Trophoblast cell (in vitro differentiated cells and primary cell): ENCODE measurements at regions not wholly inside any gene's neighbourhood (a gene's known extent, or its start where the extent isn't known, plus 50 kb on each side); places are given as distances from the start of the nearest gene placed in this dataset.

ENCODE experiments used
- DNase-seq, 2 donors: peaks; one replicate each; pipeline ENCODE4 v3.0.0-alpha.2; 2016
- H2AFZ ChIP-seq: 2 replicates; pipeline ENCODE4 v1.6.1; 2013; ENCODE audit warnings: low read length, moderate library complexity, mild to moderate bottlenecking; ENCODE audit not compliant: insufficient read depth, poor library complexity
- H2AK5ac ChIP-seq: 2 replicates; pipeline ENCODE4 v1.6.1; 2013; ENCODE audit warnings: mild to moderate bottlenecking, low read length
- H2BK120ac ChIP-seq: 2 replicates; pipeline ENCODE4 v1.6.1; 2013; ENCODE audit warnings: low read length, mild to moderate bottlenecking, moderate library complexity; ENCODE audit not compliant: insufficient read depth, poor library complexity
- H2BK12ac ChIP-seq: 2 replicates; pipeline ENCODE4 v1.6.1; 2013; ENCODE audit warnings: mild to moderate bottlenecking, low read length, moderate library complexity
- H2BK5ac ChIP-seq: 2 replicates; pipeline ENCODE4 v1.6.1; 2013; ENCODE audit warnings: low read length, low read depth, moderate library complexity, mild to moderate bottlenecking; ENCODE audit not compliant: poor library complexity
- H3K14ac ChIP-seq: 2 replicates; pipeline ENCODE4 v1.6.1; 2013; ENCODE audit warnings: mild to moderate bottlenecking, low read length
- H3K18ac ChIP-seq: 2 replicates; pipeline ENCODE4 v1.6.1; 2013; ENCODE audit warnings: mild to moderate bottlenecking, low read length
- H3K23ac ChIP-seq: 2 replicates; pipeline ENCODE4 v1.6.1; 2013; ENCODE audit warnings: low read length
- H3K27ac ChIP-seq: 2 replicates; pipeline ENCODE4 v1.5.1; 2013; ENCODE audit warnings: low read depth, mild to moderate bottlenecking, inconsistent platforms, low read length, moderate library complexity
- H3K27me3 ChIP-seq: 2 replicates; pipeline ENCODE4 v1.6.1; 2013; ENCODE audit warnings: inconsistent platforms, mild to moderate bottlenecking, low read length, moderate library complexity; ENCODE audit not compliant: insufficient read depth
- H3K36me3 ChIP-seq, 2 experiments: 1 replicate in 1 of 2; 2 replicates in 1 of 2; pipeline ENCODE4 v1.6.1; 2013; ENCODE audit warnings: low read length in 2 of 2, mild to moderate bottlenecking in 2 of 2, moderate library complexity in 1 of 2; ENCODE audit not compliant: insufficient read depth in 2 of 2, control insufficient read depth in 1 of 2
- H3K4ac ChIP-seq: 2 replicates; pipeline ENCODE4 v1.6.1; 2013; ENCODE audit warnings: low read depth, mild to moderate bottlenecking, low read length, moderate library complexity
- H3K4me1 ChIP-seq, 2 experiments: 1 replicate in 1 of 2; 2 replicates in 1 of 2; pipeline ENCODE4 v1.6.1; 2013; ENCODE audit warnings: low read length in 2 of 2, mild to moderate bottlenecking in 2 of 2, moderate library complexity in 1 of 2; ENCODE audit not compliant: insufficient read depth in 2 of 2, control insufficient read depth in 1 of 2
- H3K4me2 ChIP-seq: 2 replicates; pipeline ENCODE4 v1.6.1; 2013; ENCODE audit warnings: inconsistent platforms, mild to moderate bottlenecking, low read length, moderate library complexity
- H3K4me3 ChIP-seq: 2 replicates; pipeline ENCODE4 v1.5.1; 2013; ENCODE audit warnings: mild to moderate bottlenecking, low read depth, low read length, inconsistent platforms
- H3K79me1 ChIP-seq: one replicate; pipeline ENCODE4 v1.6.1; 2013; ENCODE audit warnings: low read length
- H3K79me2 ChIP-seq: 2 replicates; pipeline ENCODE4 v1.6.1; 2013; ENCODE audit warnings: low read length, mild to moderate bottlenecking; ENCODE audit not compliant: control insufficient read depth, insufficient read depth, poor library complexity
- H3K9ac ChIP-seq: 2 replicates; pipeline ENCODE4 v1.6.1; 2013; ENCODE audit warnings: mild to moderate bottlenecking, low read length
- H3K9me3 ChIP-seq: 2 replicates; pipeline ENCODE4 v1.6.1; 2013; ENCODE audit warnings: low read depth, mild to moderate bottlenecking, control low read depth, inconsistent platforms, low read length; ENCODE audit not compliant: insufficient read depth
- H4K12ac ChIP-seq: 2 replicates; pipeline ENCODE4 v1.6.1; 2013; ENCODE audit warnings: low read depth, mild to moderate bottlenecking, low read length, moderate library complexity
- H4K8ac ChIP-seq: 2 replicates; pipeline ENCODE4 v1.6.1; 2013; ENCODE audit warnings: low read depth, mild to moderate bottlenecking, low read length, moderate library complexity
- H4K91ac ChIP-seq: one replicate; pipeline ENCODE4 v1.6.1; 2013; ENCODE audit warnings: low read depth, mild to moderate bottlenecking, low read length, moderate library complexity
- WGBS: extraction: QIAGEN DNeasy Blood & Tissue Kit; methylation state at CpG from one replicate; pipeline ENCODE4 v1.1.7; 2013; ENCODE audit warnings: missing lambda C conversion rate; ENCODE audit not compliant: insufficient read length, insufficient coverage; ENCODE audit errors: extremely low coverage; 5-methylcytosine and 5-hydroxymethylcytosine counted together

DNA sequence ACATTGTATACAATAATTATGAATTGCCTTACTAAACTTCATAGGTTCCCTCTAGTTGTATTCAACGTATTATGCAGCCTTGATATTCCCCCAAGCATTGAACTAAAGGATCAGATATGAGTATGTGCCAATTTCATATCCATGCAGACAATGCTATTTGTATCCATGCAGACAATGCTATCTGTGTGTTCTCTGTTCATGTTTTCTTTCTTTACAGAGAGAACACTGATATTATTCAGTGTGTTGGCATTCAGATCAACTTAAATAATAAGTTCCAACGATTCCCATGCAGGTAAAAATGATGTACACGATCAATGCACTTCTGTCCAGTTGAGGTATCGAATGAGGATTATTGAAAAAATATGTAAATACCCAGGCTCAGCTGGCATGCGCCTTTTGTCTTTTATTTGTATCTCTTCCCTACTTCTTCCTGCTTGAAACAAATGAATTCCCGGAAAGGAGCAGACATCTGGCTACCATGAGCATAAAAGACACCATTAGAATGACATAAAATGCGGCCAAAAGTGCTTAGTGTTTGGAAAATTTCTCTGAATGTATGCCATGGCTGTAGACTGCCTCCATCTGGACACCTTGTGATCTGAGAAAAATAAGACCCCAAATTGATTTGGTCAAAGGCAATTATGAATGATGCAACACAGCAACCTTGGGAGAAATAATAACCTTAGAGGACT, 731.5 kb downstream of the SLITRK1 start:
- H3K27ac ChIP-seq: no peak overlapping the region
- H2AFZ ChIP-seq: no peak overlapping the region
- no peak overlapping the region for H4K8ac ChIP-seq
- no peak overlapping the region for H2BK5ac ChIP-seq
- H3K23ac ChIP-seq: no peak overlapping the region
- H3K4ac ChIP-seq: no peak overlapping the region
- no peaks in the 10 kb centered on the region for H3K4me1 ChIP-seq
- H3K9ac ChIP-seq: no peak overlapping the region
- no peak overlapping the region for H3K18ac ChIP-seq
- H3K4me3 ChIP-seq: no peak overlapping the region
- no peaks in the 10 kb centered on the region for H3K36me3 ChIP-seq
- no peak overlapping the region for H3K4me2 ChIP-seq
- H2BK120ac ChIP-seq: no peak overlapping the region
- H3K79me2 ChIP-seq: no peaks in the 10 kb centered on the region
- no peak overlapping the region for H4K12ac ChIP-seq
- H2AK5ac ChIP-seq: no peak overlapping the region
- H2BK12ac ChIP-seq: no peak overlapping the region
- no CpG with 5 or more reads among the region's 7 CpGs for WGBS
- no peak for DNase-seq
- H3K79me1 ChIP-seq: no peaks in the 10 kb centered on the region
- H3K14ac ChIP-seq: no peak overlapping the region
- H4K91ac ChIP-seq: no peak overlapping the region
- H3K9me3 ChIP-seq: no peaks in the 10 kb centered on the region
- H3K27me3 ChIP-seq: no peaks in the 10 kb centered on the region

GRCh38 chr13:83136660-83137059, 745.6 kb downstream of the SLITRK1 start:
- Histone ChIP-seq H3K9me3 (no peaks in the 10 kb centered on the region), H3K36me3 (no peaks in the 10 kb centered on the region), H3K14ac (no peak overlapping the region), H2AFZ (no peak overlapping the region), H4K91ac (no peak overlapping the region), H3K23ac (no peak overlapping the region), H3K18ac (no peak overlapping the region), H4K12ac (no peak overlapping the region), H3K27me3 (no peaks in the 10 kb centered on the region), H3K4me2 (no peak overlapping the region), H2BK5ac (no peak overlapping the region), H2BK12ac (no peak overlapping the region), H3K79me1 (no peaks in the 10 kb centered on the region), H4K8ac (no peak overlapping the region), H2BK120ac (no peak overlapping the region), H3K9ac (no peak overlapping the region), H3K4me3 (no peak overlapping the region), H3K4ac (no peak overlapping the region), H3K79me2 (no peaks in the 10 kb centered on the region), H3K27ac (no peak overlapping the region), H2AK5ac (no peak overlapping the region), H3K4me1 (no peaks in the 10 kb centered on the region)
- DNase-seq: no peak
- no CpG with 5 or more reads among the region's 17 CpGs for WGBS

- no peak overlapping the region for H3K4me3 ChIP-seq
- no peak overlapping the region for H2AK5ac ChIP-seq
- H3K4me2 ChIP-seq: no peak overlapping the region
- no peak overlapping the region for H4K91ac ChIP-seq
- H3K79me2 ChIP-seq: no peaks in the 10 kb centered on the region
- no peak overlapping the region for H3K18ac ChIP-seq
- H4K12ac ChIP-seq: no peak overlapping the region
- no peak overlapping the region for H3K4ac ChIP-seq
- DNase-seq: no peak
- no peaks in the 10 kb centered on the region for H3K27me3 ChIP-seq
- H3K9ac ChIP-seq: no peak overlapping the region
- no peak overlapping the region for H3K27ac ChIP-seq
- no peak overlapping the region for H4K8ac ChIP-seq
- no peaks in the 10 kb centered on the region for H3K4me1 ChIP-seq
- H3K14ac ChIP-seq: no peak overlapping the region
- H3K23ac ChIP-seq: no peak overlapping the region
- WGBS: no CpG with 5 or more reads among the region's 1 CpG
- H2BK120ac ChIP-seq: no peak overlapping the region
- H2BK12ac ChIP-seq: no peak overlapping the region
- no peak overlapping the region for H2BK5ac ChIP-seq
- H3K79me1 ChIP-seq: no peaks in the 10 kb centered on the region
- no peaks in the 10 kb centered on the region for H3K9me3 ChIP-seq
- H2AFZ ChIP-seq: no peak overlapping the region
- no peaks in the 10 kb centered on the region for H3K36me3 ChIP-seq
Measured at GRCh38 chr13:83125791-83126190, 756.5 kb downstream of the SLITRK1 start.

- Histone ChIP-seq H3K18ac (no peak overlapping the region), H3K9me3 (no peaks in the 10 kb centered on the region), H2AFZ (no peak overlapping the region), H3K23ac (no peak overlapping the region), H4K8ac (no peak overlapping the region), H3K79me2 (no peaks in the 10 kb centered on the region), H3K27me3 (no peaks in the 10 kb centered on the region), H3K4ac (no peak overlapping the region), H3K4me3 (no peak overlapping the region), H3K14ac (no peak overlapping the region), H4K12ac (no peak overlapping the region), H3K4me1 (no peaks in the 10 kb centered on the region), H3K9ac (no peak overlapping the region), H4K91ac (no peak overlapping the region), H3K79me1 (no peaks in the 10 kb centered on the region), H2BK120ac (no peak overlapping the region), H3K27ac (no peak overlapping the region), H2BK5ac (no peak overlapping the region), H2BK12ac (no peak overlapping the region), H3K4me2 (no peak overlapping the region), H3K36me3 (no peaks in the 10 kb centered on the region), H2AK5ac (no peak overlapping the region)
- no peak for DNase-seq
- WGBS: no CpG with 5 or more reads among the region's 4 CpGs
Measured at GRCh38 chr13:83121896-83122295, 760.4 kb downstream of the SLITRK1 start.
